GM13977 (cell line): ENCODE measurements at regions not wholly inside any gene's neighbourhood (a gene's known extent, or its start where the extent isn't known, plus 50 kb on each side); places are given as distances from the start of the nearest gene placed in this dataset.

Experiments used
- DNase-seq: peaks from one replicate; pipeline ENCODE4 v3.0.0; 2012; ENCODE audit warnings: low spot score
- CTCF ChIP-seq: IDR thresholded peaks from 2 replicates; pipeline ENCODE4 v1.5.1; 2012; ENCODE audit warnings: mild to moderate bottlenecking, control low read depth; ENCODE audit not compliant: insufficient read depth; ENCODE audit errors: extremely low read depth, missing control alignments
- in situ Hi-C: fragments of 300-500 bp; cut with MboI; formaldehyde crosslinking; loops from one replicate; pipeline ENCODE4 v1.12.0; 2022; ENCODE audit warnings: low sequenced_read_pairs, low pct_unique_long_range_greater_than_20kb, mixed read lengths, inconsistent platforms; ENCODE audit not compliant: unreplicated experiment

GRCh38 chr4:3827616-3828492 lies 61.7 kb downstream of the ADRA2C start:
- no peak for TF ChIP-seq CTCF
- no peak for DNase-seq
- in situ Hi-C loops, result no loop called here

GRCh38 chr4:3828546-3828945 lies 62.4 kb downstream of the ADRA2C start:
- in situ Hi-C loops, result no loop called here
- TF ChIP-seq CTCF, result no peak
- no peak for DNase-seq

- in situ Hi-C loops, result no loop called here
- no peak for TF ChIP-seq CTCF
- DNase-seq, result no peak
These were observed 63.2 kb downstream of the ADRA2C start for GRCh38 chr4:3829211-3829955.

- in situ Hi-C loops, result no loop called here
- TF ChIP-seq CTCF, result no peak
- DNase-seq, result no peak
These were observed 64.0 kb downstream of the ADRA2C start for GRCh38 chr4:3829956-3830773.

- in situ Hi-C loops, result no loop called here
- no peak for TF ChIP-seq CTCF
- no peak for DNase-seq
These were observed 64.8 kb downstream of the ADRA2C start for GRCh38 chr4:3830774-3831528.

GRCh38 chr4:3831529-3832150 lies 65.5 kb downstream of the ADRA2C start:
- in situ Hi-C loops, result no loop called here
- no peak for DNase-seq

More at GRCh38 chr4:3831529-3832150, 65.5 kb downstream of the ADRA2C start:
- no peak for TF ChIP-seq CTCF
